Endothelial cell of umbilical vein (primary cell): ENCODE measurements at regions not wholly inside any gene's neighbourhood (a gene's known extent, or its start where the extent isn't known, plus 50 kb on each side); places are given as distances from the start of the nearest gene placed in this dataset.

Experiments used
- EZH2 ChIP-seq: IDR thresholded peaks from 2 replicates; pipeline ENCODE4 v1.6.1; 2012; ENCODE audit warnings: borderline replicate concordance, low read depth, mild to moderate bottlenecking, moderate library complexity, low read length, inconsistent platforms; ENCODE audit not compliant: severe bottlenecking
- JUN ChIP-seq: IDR thresholded peaks from 2 replicates; pipeline ENCODE4 v1.6.1; 2011; ENCODE audit warnings: borderline replicate concordance, low read depth; ENCODE audit not compliant: insufficient read length, insufficient read depth
- POLR2A ChIP-seq: IDR thresholded peaks from 2 replicates; pipeline ENCODE4 v1.6.1; 2012; ENCODE audit warnings: low read depth, mild to moderate bottlenecking, control low read depth, low read length
- TF ChIP-seq, protein P1 (sequence below), 2 donors: IDR thresholded peaks; 1 replicate in 1 of 2; 2 replicates in 1 of 2; pipeline ENCODE4 v1.5.1; 2011; ENCODE audit warnings: low read length in 2 of 2, mild to moderate bottlenecking in 2 of 2, moderate library complexity in 2 of 2, control low read depth in 1 of 2, inconsistent platforms in 1 of 2, low read depth in 1 of 2; ENCODE audit not compliant: insufficient read depth in 1 of 2; ENCODE audit errors: extremely low read depth in 1 of 2

- no peak for TF ChIP-seq EZH2
- TF ChIP-seq POLR2A = no peak
- TF ChIP-seq, protein P1, sequence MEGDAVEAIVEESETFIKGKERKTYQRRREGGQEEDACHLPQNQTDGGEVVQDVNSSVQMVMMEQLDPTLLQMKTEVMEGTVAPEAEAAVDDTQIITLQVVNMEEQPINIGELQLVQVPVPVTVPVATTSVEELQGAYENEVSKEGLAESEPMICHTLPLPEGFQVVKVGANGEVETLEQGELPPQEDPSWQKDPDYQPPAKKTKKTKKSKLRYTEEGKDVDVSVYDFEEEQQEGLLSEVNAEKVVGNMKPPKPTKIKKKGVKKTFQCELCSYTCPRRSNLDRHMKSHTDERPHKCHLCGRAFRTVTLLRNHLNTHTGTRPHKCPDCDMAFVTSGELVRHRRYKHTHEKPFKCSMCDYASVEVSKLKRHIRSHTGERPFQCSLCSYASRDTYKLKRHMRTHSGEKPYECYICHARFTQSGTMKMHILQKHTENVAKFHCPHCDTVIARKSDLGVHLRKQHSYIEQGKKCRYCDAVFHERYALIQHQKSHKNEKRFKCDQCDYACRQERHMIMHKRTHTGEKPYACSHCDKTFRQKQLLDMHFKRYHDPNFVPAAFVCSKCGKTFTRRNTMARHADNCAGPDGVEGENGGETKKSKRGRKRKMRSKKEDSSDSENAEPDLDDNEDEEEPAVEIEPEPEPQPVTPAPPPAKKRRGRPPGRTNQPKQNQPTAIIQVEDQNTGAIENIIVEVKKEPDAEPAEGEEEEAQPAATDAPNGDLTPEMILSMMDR (IDR thresholded peaks at IDR 0.05; ENCODE audit: extremely low read depth in 1 of 2, insufficient read depth in 1 of 2, low read depth in 1 of 2, low read length in 2 of 2) = no peak
- no peak for TF ChIP-seq JUN
Measured at GRCh38 chr2:153138651-153139375, 339.7 kb downstream of the RPRM start.
